ENCODE measurements at regions not wholly inside any gene's neighbourhood (a gene's known extent, or its start where the extent isn't known, plus 50 kb on each side); places are given as distances from the start of the nearest gene placed in this dataset.

- FAIRE-seq (no peak), DNase-seq (no peak)
- no peaks in the 10 kb centered on the region for H3K9me3 ChIP-seq (ENCODE audit: control insufficient read depth in 2 of 3, insufficient read depth in 1 of 3, low read length in 3 of 3)
- H3K27ac ChIP-seq (ENCODE audit: low read depth in 2 of 2, low read length in 2 of 2): no peak overlapping the region
- no peak for TF ChIP-seq CTCF (IDR thresholded peaks at IDR 0.05; ENCODE audit: borderline replicate concordance, extremely low read depth, insufficient read depth)
- no peak overlapping the region for H3K9ac ChIP-seq (ENCODE audit: low read length in 3 of 3)
- no peaks in the 10 kb centered on the region for H3K27me3 ChIP-seq (ENCODE audit: control insufficient read depth, insufficient read depth, low read length)
- no peaks in the 10 kb centered on the region for H3K36me3 ChIP-seq (ENCODE audit: control insufficient read depth in 2 of 3, insufficient read depth in 3 of 3, low read length in 3 of 3)
- intact Hi-C loops (cut with DNase I): no loop called here
- no peaks in the 10 kb centered on the region for H3K4me1 ChIP-seq (ENCODE audit: control insufficient read depth in 2 of 3, insufficient read depth in 2 of 3, low read depth in 1 of 3, low read length in 3 of 3)
- no peak overlapping the region for H3K4me3 ChIP-seq (ENCODE audit: low read length in 3 of 3)
Observed at GRCh38 chr13:54859827-54860226, 1831.2 kb downstream of the OLFM4 start.

- Histone ChIP-seq H3K9ac (ENCODE audit: low read length in 3 of 3) (no peak overlapping the region), H3K27ac (ENCODE audit: low read depth in 2 of 2, low read length in 2 of 2) (no peak overlapping the region), H3K36me3 (ENCODE audit: control insufficient read depth in 2 of 3, insufficient read depth in 3 of 3, low read length in 3 of 3) (no peaks in the 10 kb centered on the region), H3K4me3 (ENCODE audit: low read length in 3 of 3) (no peak overlapping the region), H3K9me3 (ENCODE audit: control insufficient read depth in 2 of 3, insufficient read depth in 1 of 3, low read length in 3 of 3) (peaks cover 0 to 2% (median 0%) of the 10 kb centered on the region in 3 donors), H3K27me3 (ENCODE audit: control insufficient read depth, insufficient read depth, low read length) (no peaks in the 10 kb centered on the region), H3K4me1 (ENCODE audit: control insufficient read depth in 2 of 3, insufficient read depth in 2 of 3, low read depth in 1 of 3, low read length in 3 of 3) (no peaks in the 10 kb centered on the region)
- FAIRE-seq (no peak), DNase-seq (no peak)
- no peak for TF ChIP-seq CTCF (IDR thresholded peaks at IDR 0.05; ENCODE audit: borderline replicate concordance, extremely low read depth, insufficient read depth)
- intact Hi-C loops (cut with DNase I): no loop called here
Observed at GRCh38 chr13:54875111-54875510, 1846.5 kb downstream of the OLFM4 start.

GRCh38 chr13:54879036-54879435 is 1850.4 kb downstream of the OLFM4 start:
- Histone ChIP-seq H3K27me3 (ENCODE audit: control insufficient read depth, insufficient read depth, low read length) (no peaks in the 10 kb centered on the region), H3K36me3 (ENCODE audit: control insufficient read depth in 2 of 3, insufficient read depth in 3 of 3, low read length in 3 of 3) (no peaks in the 10 kb centered on the region), H3K9me3 (ENCODE audit: control insufficient read depth in 2 of 3, insufficient read depth in 1 of 3, low read length in 3 of 3) (peaks cover 0 to 2% (median 0%) of the 10 kb centered on the region in 3 donors), H3K4me1 (ENCODE audit: control insufficient read depth in 2 of 3, insufficient read depth in 2 of 3, low read depth in 1 of 3, low read length in 3 of 3) (no peaks in the 10 kb centered on the region), H3K27ac (ENCODE audit: low read depth in 2 of 2, low read length in 2 of 2) (no peak overlapping the region), H3K9ac (ENCODE audit: low read length in 3 of 3) (no peak overlapping the region), H3K4me3 (ENCODE audit: low read length in 3 of 3) (no peak overlapping the region)
- intact Hi-C loops (cut with DNase I): no loop called here
- DNase-seq (no peak), FAIRE-seq (no peak)
- no peak for TF ChIP-seq CTCF (IDR thresholded peaks at IDR 0.05; ENCODE audit: borderline replicate concordance, extremely low read depth, insufficient read depth)

- Histone ChIP-seq H3K27ac (ENCODE audit: low read depth in 2 of 2, low read length in 2 of 2) (no peak overlapping the region), H3K4me1 (ENCODE audit: control insufficient read depth in 2 of 3, insufficient read depth in 2 of 3, low read depth in 1 of 3, low read length in 3 of 3) (no peaks in the 10 kb centered on the region), H3K9me3 (ENCODE audit: control insufficient read depth in 2 of 3, insufficient read depth in 1 of 3, low read length in 3 of 3) (no peaks in the 10 kb centered on the region), H3K9ac (ENCODE audit: low read length in 3 of 3) (no peak overlapping the region), H3K4me3 (ENCODE audit: low read length in 3 of 3) (no peak overlapping the region), H3K27me3 (ENCODE audit: control insufficient read depth, insufficient read depth, low read length) (no peaks in the 10 kb centered on the region), H3K36me3 (ENCODE audit: control insufficient read depth in 2 of 3, insufficient read depth in 3 of 3, low read length in 3 of 3) (no peaks in the 10 kb centered on the region)
- TF ChIP-seq CTCF (IDR thresholded peaks at IDR 0.05; ENCODE audit: borderline replicate concordance, extremely low read depth, insufficient read depth): no peak
- intact Hi-C loops (cut with DNase I): no loop called here
- FAIRE-seq: no peak
- no peak for DNase-seq
Observed at GRCh38 chr13:54884682-54885081, 1856.1 kb downstream of the OLFM4 start.

Measured in kidney (tissue), 13 donors.